ENCODE measurements at regions not wholly inside any gene's neighbourhood (a gene's known extent, or its start where the extent isn't known, plus 50 kb on each side); places are given as distances from the start of the nearest gene placed in this dataset.
"Not testable (repeated sequence)": the region's sequence is repeated elsewhere in the genome, so short reads cannot be mapped to it uniquely, and the experiment has no call there.

DNA sequence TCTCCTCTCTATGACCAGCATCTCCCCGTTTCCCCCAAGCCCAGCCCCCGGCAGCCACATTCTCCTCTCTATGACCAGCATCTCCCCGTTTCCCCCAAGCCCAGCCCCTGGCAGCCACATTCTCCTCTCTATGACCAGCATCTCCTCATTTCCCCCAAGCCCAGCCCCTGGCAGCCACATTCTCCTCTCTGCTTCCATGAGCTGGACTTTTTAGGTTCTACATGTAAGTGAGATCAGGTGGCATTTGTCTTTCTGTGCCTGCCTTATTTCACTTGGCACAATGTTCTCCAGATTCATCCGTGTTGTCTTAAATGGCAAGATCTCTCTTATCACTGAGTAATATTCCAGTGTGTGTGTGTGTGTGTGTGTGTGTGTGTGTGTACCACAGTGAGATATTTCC, 428.1 kb upstream of the B3GAT1 start:
- TF ChIP-seq POLR2A (IDR thresholded peaks at IDR 0.05; ENCODE audit: low read length); GATA1 (IDR thresholded peaks at IDR 0.05; ENCODE audit: low read depth, low read length): not testable (repeated sequence)
